Activated gamma-delta T cell treated with Interleukin-2 at 50 U/mL for 16 hours (primary cell): ENCODE measurements at regions not wholly inside any gene's neighbourhood (a gene's known extent, or its start where the extent isn't known, plus 50 kb on each side); places are given as distances from the start of the nearest gene placed in this dataset.
"Not testable (repeated sequence)": the region's sequence is repeated elsewhere in the genome, so short reads cannot be mapped to it uniquely, and the experiment has no call there.

Source experiments
- DNase-seq: peaks from one replicate; pipeline ENCODE4 v3.0.0-alpha.2; 2020

- no peak for DNase-seq
Observed at GRCh38 chrX:110519906-110520452, 161.3 kb downstream of the RTL9 start.

DNA sequence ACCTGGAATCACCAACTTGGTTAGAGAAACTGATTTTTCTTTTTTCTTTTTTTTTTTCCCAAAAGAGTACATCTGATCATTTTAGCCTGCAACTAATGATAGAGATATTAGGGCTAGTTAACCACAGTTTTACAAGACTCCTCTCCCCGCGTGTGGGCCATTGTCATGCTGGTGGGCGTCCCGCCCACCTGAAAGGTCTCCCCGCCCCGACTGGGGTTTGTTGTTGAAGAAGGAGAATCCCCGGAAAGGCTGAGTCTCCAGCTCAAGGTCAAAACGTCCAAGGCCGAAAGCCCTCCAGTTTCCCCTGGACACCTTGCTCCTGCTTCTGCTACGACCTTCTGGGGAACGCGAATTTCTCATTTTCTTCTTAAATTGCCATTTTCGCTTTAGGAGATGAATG lies 162.0 kb downstream of the RTL9 start:
- DNase-seq, result not testable (repeated sequence)

DNA sequence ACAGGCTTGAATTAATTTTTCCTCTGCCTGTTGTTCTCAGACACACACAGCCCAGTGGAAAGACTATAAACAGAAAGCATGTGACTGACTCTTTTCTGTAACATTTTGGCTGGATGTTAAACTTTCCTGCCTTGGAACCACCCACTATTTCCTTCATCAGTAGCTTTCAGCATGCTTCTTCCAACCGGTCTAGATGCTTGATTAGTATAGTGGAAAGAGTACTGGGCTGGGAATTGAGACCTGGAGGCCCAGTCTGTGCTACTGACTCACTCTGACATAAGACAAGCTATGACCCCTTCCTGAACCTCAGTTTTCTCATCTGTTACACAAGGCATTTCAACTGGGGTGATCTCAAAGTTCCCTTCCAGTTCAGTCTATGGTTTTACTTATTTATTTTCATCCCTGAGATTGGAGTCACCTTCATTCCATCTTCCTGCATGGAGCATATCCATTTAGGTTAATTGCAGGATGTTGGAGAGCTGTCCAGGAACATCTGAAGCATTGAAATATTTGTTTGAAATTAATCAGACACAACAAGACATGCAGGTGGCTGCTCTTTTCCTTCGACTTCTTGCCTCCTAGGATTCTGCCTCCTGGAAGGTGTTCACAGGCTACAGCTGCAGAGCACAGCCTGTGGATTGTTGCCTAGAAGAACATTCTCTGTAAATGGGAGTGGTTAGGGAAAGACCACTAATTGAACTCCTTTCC lies 173.4 kb downstream of the RTL9 start:
- no peak for DNase-seq

- no peak for DNase-seq
Observed at GRCh38 chrX:110532581-110532931, 173.9 kb downstream of the RTL9 start.

GRCh38 chrX:110536816-110537215 lies 178.2 kb downstream of the RTL9 start:
- DNase-seq, result no peak

DNA sequence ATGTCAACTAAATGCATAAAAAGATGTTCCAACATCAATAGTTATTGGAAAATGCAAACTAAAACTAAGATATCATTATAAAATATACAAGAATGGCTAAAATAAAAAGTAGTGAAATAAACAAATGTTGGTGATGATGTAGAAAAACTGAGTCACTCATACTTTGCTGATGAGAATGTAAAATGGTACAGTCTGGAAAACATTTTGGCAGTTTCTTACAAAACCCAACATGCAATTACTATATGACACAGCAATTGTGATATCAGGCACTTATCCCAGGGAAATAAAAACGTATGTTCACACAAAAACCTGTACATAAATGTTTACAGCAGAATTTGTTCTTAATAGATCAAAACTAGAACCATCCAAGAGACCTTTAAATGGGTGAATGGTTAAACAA lies 182.6 kb downstream of the RTL9 start:
- DNase-seq, result no peak

DNA sequence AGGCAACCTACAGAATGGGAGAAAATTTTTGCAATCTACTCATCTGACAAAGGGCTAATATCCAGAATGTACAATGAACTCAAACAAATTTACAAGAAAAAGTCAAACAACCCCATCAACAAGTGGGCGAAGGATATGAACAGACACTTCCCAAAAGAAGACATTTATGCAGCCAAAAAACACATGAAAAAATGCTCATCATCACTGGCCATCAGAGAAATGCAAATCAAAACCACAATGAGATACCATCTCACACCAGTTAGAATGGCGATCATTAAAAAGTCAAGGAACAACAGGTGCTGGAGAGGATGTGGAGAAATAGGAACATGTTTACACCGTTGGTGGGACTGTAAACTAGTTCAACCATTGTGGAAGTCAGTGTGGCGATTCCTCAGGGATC lies 192.2 kb downstream of the RTL9 start:
- not testable (repeated sequence) for DNase-seq

GRCh38 chrX:110557864-110558263 lies 199.2 kb downstream of the RTL9 start:
- DNase-seq, result no peak

DNA sequence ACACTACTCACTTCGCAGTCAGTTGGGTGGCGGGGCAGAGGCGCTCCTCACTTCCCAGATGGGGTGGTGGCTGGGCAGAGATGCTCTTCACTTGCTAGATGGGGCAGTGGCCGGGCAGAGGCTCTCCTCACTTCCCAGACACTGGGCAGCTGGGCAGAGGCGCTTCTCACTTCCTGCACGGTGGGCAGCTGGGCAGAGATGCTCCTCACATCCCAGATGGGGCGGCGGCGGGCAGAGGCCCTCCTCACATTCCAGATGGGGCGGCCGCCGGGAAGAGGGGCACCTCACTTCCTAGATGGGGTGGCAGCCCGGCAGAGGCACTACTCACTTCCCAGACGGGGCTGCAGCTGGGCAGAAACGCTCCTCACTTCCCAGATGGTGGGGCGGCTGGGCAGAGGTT lies 199.8 kb downstream of the RTL9 start:
- no peak for DNase-seq

- no peak for DNase-seq
Observed at GRCh38 chrX:110561034-110561433, 202.4 kb downstream of the RTL9 start.

DNA sequence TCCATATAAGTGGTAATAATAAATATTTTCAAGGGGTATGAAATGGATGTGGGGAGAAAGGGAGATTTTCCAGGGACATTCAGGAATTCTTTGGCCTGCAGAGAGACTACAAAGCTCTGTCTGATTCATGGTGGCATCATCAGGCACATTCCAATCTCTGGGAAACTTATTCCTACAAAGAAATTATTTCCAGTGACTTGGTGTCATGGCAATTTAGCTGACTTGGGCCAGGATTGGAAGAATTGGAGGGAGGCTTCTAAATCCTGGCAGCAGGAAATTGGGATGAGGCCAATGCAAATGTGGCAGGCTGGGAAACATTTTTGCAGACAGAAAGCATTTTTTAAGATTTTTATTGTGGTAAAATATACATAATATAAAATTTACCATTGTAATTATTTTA lies 204.6 kb downstream of the RTL9 start:
- no peak for DNase-seq

GRCh38 chrX:110568441-110568840 lies 209.8 kb downstream of the RTL9 start:
- DNase-seq, result no peak

DNA sequence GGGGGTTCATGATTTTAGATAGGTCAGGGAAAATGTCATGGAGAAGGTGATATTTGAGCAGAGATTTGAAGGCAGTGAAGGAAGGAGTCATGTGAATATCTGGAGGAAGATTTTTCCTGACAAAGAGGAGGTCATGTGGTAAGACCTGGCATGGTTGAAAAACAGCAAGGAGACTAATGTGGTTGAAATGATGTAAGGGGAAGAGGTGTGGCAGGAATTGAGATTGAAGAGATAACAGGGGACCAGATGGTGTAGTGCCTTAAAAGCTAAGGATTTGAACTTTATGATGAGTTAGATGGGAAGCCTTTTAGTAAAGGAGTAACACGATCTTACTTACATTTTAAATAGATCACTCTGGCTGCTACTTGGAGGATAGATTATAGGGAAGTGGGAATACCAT lies 210.9 kb downstream of the RTL9 start:
- DNase-seq, result no peak

DNA sequence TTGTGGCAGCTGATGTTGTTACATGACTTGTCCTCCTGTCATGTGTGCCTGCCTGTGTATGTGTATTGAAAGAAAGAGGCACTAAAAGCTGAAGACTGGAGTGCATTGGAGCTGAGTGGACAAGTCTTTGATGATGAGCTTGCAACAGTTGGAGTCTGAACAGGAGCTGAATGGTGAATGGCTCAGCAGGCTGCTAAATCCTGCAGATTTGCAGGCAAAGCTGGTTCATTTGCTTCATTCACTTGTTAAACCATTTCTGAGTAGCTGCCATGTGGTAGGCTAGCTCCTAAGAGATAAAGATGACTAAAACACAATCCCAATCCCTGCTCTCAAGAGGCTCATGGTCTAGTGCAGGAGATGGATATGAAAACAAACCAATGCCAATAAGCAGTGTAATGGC lies 217.3 kb downstream of the CHRDL1 start:
- DNase-seq, result no peak

DNA sequence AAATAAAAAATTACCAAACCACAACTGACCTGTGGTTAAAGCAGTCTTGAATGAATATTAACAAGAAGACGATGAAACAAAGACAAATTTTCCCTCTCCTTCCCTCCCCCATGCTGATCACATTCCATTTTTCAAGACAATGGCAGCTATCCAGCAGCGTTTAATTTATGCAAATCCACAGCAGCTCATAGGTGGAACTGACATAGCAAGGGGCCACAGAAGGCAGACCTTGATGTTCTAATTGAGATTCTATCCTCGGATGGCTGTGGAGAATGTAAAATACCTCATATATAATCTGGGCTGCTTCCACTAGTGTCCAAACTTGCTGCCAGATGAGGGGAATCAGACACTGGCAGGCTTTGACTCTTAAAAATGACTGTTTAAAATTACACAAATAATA lies 211.5 kb downstream of the CHRDL1 start:
- no peak for DNase-seq

DNA sequence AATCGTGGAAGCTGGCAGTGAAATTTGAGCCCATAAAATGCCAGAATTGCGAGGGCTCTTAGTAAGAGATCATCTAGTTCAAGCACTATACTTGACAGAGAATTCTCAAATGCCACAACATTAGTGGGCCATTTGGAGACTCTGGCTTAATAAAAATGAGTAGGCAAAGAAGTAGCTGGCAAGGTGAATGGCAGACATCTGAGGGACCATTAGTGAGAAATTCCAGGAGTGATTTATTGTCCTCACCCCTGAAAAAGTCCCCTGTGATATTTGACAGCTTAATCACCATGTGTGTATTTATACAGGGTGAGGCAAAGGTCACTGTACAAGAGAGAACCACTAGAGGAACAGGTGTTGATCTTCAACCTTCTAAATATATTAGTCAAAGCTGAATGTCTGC lies 207.5 kb downstream of the CHRDL1 start:
- DNase-seq, result no peak

DNA sequence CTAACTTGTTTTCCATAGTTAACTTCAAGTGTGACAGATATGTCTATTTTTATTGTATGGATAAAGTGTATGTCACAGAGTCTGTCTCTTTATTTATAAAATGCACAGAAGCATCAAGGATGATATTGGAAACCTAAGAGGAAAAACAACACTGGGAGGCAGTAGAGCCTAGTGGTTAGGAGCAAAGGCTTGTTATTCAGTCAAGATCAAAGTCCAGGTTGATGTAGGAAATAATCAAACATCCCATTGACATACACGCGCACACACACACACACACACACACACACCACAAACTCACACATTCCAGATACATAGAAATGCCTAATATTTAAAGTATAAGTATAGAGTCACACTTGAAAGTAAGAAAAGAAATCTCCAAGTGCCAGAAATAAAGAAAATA lies 206.8 kb downstream of the CHRDL1 start:
- no peak for DNase-seq

- no peak for DNase-seq
Observed at GRCh38 chrX:110600745-110601310, 194.8 kb downstream of the CHRDL1 start.

- DNase-seq, result no peak
Observed at GRCh38 chrX:110614596-110614995, 181.0 kb downstream of the CHRDL1 start.
